H7 (cell line): ENCODE measurements at regions not wholly inside any gene's neighbourhood (a gene's known extent, or its start where the extent isn't known, plus 50 kb on each side); places are given as distances from the start of the nearest gene placed in this dataset.
A peak's percentile ranks its signal among the peaks of the same experiment; 100 is the strongest.

Source experiments
- DNase-seq: peaks from one replicate; pipeline ENCODE4 v3.0.0; 2012
- H3K27me3 ChIP-seq: 2 replicates; pipeline ENCODE4 v1.6.0; 2011; ENCODE audit warnings: mild to moderate bottlenecking, low read length; ENCODE audit not compliant: control insufficient read depth, insufficient read depth
- H3K36me3 ChIP-seq: replicated peaks from 2 replicates; pipeline ENCODE4 v1.5.1; 2011; ENCODE audit warnings: low read length; ENCODE audit not compliant: control insufficient read depth, insufficient read depth
- H3K4me3 ChIP-seq: 2 replicates; pipeline ENCODE4 v1.5.1; 2011; ENCODE audit warnings: low read depth, mild to moderate bottlenecking, control low read depth, low read length, moderate library complexity; ENCODE audit not compliant: insufficient read depth

DNA sequence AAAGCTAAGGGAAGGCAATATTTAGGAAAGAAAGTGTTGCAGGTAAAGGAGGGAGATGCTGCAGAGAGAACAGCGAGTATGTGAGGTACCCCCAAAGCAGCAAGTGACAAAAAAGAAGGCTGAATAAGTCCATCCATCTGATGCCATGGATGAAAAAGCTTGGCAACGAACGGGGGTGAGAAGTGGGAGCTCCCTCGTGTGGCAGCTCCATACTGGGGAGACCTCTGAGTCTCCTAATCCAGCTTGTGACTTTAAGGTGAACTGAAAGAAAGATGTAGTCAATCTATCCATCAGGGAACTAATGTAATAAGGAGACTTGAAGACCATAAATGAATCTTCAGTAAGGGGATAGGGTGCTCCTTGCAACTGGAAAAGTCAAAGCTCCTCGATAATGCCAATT is 156.6 kb downstream of the OTOR start:
- Histone ChIP-seq H3K4me3 (no peak overlapping the region), H3K27me3 (no peaks in the 10 kb centered on the region), H3K36me3 (no peaks in the 10 kb centered on the region)
- DNase-seq = peak; percentile 36

DNA sequence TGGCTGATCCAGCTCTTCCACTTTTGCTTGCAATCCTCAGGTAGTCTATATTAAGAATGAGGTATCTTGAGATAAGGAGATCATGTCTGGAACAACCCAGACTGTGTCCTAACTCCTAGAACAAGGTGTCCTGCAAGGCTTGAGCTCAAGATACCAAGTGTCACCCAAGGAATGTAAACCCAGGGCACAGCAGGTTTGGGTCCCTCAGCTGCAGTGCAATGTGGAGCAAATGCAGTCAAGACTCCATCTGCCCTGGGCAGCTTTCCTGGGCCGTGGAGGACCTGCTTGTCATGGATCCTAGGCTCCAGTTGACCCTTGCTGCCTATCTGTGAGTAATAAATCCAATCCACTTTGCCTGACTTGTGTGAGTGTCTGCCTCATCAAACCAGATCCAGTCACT is 166.1 kb downstream of the OTOR start:
- no peak for DNase-seq
- H3K36me3 ChIP-seq = no peaks in the 10 kb centered on the region
- H3K4me3 ChIP-seq = no peak overlapping the region
- no peaks in the 10 kb centered on the region for H3K27me3 ChIP-seq

DNA sequence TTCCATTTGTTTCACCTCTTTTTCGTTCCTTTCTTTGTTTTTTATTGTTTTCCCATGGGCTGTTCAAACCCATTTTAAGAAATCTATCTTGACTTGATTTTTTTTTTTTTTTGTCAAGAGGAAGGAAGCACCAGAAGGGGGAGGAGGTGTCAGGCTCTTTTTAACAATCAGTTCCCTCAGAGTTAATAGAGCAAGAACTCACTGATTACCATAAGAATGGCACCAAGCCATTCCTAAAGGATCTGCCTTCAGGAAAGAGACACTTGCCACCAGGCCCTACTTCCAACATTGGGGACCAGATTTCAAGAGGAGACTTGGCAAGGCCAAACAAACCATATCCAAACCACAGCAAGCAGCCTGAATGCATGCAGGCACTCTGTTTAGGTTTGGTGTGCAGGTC is 168.0 kb downstream of the OTOR start:
- no peak for DNase-seq
- H3K36me3 ChIP-seq = no peaks in the 10 kb centered on the region
- no peaks in the 10 kb centered on the region for H3K27me3 ChIP-seq
- H3K4me3 ChIP-seq = no peak overlapping the region

DNA sequence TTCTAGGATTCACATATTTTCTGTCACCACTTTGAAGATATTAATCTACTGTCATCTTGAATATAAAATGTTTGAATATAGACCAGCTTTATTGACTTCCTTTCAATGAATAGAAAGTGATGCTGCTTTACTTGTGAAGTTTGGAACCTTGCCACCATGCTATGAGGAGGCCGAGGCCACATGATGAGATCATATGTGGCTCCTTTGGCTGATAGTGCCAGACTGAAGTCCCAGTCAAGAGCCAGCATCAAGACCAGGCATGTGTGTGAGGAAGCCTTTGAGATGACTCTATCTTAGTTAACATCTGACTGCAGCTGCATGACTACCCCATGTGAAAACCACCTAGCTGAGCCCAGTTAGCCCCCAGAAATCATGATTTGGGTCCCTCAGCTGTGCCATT is 169.5 kb downstream of the OTOR start:
- no peak for DNase-seq
- H3K36me3 ChIP-seq = no peaks in the 10 kb centered on the region
- no peaks in the 10 kb centered on the region for H3K27me3 ChIP-seq
- H3K4me3 ChIP-seq = no peak overlapping the region

DNA sequence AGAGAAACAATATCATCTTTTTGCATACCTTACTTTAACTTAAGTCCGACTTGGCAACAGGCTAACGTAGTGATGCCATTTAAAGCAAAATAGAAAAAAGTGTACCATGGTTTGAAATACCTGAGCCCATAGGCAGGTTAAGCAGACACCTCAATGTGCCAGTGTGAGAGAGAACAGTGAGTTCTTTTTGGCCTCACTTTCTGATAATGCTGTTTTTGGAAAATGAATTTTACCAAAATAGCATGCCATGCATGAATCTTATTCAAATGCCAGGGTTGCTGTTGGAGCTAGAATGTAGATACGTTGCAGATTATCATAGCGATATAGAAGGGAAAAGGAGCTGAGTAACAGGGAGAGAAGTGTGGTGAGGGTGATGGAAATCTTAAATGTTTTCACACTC is 170.2 kb downstream of the OTOR start:
- DNase-seq = no peak
- no peaks in the 10 kb centered on the region for H3K36me3 ChIP-seq
- H3K4me3 ChIP-seq = no peak overlapping the region
- H3K27me3 ChIP-seq = no peaks in the 10 kb centered on the region

DNA sequence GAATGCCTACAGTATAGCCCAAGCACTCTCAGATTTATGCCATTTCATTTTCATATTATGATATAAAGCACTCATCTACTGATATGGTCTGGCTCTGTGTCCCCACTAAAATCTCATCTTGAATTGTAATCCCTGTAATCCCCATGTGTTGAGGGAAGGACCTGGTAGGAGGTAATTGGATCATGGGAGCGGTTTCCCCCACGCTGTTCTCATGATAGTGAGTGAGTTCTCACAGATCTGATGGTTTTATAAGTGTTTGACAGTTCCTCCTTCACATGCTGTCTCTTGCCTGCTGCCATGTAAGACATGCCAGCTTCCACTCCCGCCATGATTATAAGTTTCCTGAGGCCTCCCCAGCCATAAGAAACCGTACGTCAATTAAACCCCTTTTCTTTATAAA is 171.7 kb downstream of the OTOR start:
- DNase-seq = no peak
- H3K27me3 ChIP-seq = no peaks in the 10 kb centered on the region
- no peak overlapping the region for H3K4me3 ChIP-seq

DNA sequence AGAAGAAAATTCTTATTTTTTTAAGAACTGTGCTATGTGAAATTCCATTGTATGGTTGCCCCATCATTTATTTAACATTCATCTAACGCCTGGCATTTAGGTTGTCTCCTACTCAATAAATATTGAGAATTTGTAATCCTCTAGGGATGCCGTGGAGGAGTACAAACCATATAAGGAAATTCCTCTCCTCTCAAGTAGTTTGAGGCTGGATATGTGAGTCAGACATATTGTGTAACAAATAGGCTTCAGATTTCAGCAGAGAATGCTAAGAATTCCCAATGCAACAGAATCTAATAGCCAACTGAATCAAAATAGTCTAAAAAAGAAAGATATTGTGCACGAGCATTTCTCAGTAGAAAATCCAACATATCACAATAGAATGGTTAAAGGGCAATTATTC is 174.7 kb downstream of the OTOR start:
- no peaks in the 10 kb centered on the region for H3K27me3 ChIP-seq
- no peak overlapping the region for H3K4me3 ChIP-seq
- H3K36me3 ChIP-seq = no peaks in the 10 kb centered on the region
- DNase-seq = no peak

More for the DNA sequence above, 171.7 kb downstream of the OTOR start:
- H3K36me3 ChIP-seq = no peaks in the 10 kb centered on the region

DNA sequence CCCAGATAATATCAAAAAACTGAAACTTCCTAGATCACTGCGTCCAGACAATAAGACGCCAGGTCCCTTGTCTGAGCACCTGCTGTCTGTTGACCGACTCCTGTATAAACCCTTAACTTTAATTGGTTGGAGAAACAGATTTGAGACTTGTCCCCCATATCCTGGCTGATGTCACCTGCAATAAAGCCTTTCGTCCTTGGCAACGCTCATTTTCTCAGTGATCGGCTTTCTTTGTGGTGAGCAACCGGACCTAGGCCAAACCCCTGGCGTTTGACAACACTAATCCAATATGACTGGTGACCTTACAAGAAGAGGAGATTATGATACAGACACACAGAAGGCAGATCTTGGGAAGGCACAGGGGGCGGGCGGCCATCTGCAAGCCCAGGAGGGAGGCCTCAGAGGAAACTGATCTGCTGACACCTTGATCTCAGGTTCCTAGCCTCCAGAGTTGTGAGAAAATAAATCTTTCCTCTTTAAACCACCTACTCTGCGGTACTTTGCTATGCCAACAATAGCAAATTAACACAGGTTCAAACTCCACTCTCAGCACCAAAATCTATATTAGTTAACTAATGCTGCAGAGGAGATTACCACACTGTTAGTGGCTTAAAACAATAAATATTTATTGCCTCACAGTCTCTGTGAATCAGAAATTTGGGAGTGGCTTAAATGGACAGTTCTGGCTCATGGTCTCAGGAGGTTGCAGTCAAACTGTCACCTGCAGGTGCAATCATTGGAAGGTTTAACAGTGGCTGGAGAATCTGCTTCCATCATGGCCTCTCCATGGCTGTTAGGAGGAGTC is 178.7 kb downstream of the OTOR start:
- Histone ChIP-seq H3K4me3 (no peak overlapping the region), H3K27me3 (no peaks in the 10 kb centered on the region), H3K36me3 (no peaks in the 10 kb centered on the region)
- DNase-seq = no peak

DNA sequence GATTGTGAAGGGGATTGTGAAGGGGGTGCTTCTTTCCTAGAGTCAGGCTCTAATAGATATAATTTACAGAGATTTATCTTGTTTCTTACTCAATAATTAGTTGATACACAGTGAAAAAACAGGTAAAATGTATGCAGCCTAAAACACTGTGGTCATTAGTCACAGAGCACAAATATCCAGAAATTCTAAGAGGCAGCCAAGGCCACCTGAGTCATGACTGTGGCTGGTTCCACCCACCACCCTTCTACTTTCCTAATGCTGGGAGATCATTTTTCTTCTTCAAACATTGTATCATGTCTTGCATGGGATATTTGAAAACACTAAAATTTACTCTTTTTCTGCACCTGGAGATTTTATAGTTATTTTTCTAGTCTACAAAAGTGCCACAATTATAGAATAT is 181.6 kb downstream of the OTOR start:
- DNase-seq = no peak
- H3K36me3 ChIP-seq = no peaks in the 10 kb centered on the region
- no peak overlapping the region for H3K4me3 ChIP-seq
- H3K27me3 ChIP-seq = no peaks in the 10 kb centered on the region

DNA sequence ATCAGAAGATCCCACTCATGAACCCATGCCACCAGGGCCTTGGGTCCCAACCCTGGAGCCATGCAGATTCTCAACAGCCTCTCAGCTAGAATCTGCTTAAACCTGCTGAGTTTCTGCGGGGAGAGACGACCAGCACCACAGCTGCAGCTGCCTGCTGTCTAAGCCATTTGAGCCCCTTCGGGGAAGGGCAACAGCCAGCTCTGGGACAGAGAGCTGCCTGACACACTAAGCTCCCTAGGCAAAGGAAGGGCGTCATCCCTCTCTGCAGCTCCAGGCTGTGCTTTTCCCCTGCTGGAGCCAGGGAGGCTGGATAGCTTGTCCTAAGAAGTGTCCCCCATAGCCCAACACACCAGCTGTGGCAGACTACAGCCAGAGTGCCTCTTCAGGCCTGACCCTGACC is 182.5 kb downstream of the OTOR start:
- no peak for DNase-seq
- H3K36me3 ChIP-seq = no peaks in the 10 kb centered on the region
- H3K27me3 ChIP-seq = no peaks in the 10 kb centered on the region
- no peak overlapping the region for H3K4me3 ChIP-seq

DNA sequence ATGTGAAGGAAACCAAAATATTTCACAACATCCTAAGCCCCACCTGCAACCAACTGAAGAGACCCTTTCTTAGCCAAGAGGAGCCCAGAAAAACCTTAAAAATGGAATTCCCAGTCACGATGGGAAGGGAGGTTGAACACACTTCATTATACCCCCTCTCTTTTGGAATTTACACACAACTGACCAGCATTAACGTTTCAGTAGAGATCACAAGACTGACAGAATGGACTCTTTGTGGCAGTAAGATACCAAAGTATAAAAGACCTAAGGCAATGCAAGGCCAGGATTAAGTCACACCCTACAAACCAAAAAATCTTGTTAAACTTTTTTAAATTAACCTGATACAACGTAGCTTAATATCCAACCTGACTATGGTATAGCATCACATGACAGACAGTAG is 190.9 kb downstream of the OTOR start:
- Histone ChIP-seq H3K36me3 (no peaks in the 10 kb centered on the region), H3K4me3 (no peak overlapping the region), H3K27me3 (no peaks in the 10 kb centered on the region)
- DNase-seq = no peak

DNA sequence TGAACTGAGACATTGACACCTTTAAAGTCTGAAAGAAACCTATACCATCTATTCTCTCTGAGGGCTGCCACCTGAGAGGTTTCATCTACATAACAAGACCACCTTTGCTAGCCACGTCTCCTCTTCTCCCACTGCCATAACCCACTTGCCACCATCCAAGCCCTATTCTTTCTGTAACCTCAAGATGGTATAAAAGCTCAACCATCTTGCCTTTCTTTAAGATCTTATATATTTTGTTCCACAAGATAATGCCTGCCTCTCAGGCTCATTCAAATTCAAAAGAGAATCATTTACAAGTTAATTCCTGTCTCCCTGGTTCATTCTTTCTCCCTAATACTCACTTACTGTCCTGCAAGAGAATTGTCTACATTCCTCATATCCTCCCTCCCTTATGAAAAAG is 192.5 kb downstream of the OTOR start:
- no peak overlapping the region for H3K4me3 ChIP-seq
- no peak for DNase-seq
- no peaks in the 10 kb centered on the region for H3K36me3 ChIP-seq
- no peaks in the 10 kb centered on the region for H3K27me3 ChIP-seq

DNA sequence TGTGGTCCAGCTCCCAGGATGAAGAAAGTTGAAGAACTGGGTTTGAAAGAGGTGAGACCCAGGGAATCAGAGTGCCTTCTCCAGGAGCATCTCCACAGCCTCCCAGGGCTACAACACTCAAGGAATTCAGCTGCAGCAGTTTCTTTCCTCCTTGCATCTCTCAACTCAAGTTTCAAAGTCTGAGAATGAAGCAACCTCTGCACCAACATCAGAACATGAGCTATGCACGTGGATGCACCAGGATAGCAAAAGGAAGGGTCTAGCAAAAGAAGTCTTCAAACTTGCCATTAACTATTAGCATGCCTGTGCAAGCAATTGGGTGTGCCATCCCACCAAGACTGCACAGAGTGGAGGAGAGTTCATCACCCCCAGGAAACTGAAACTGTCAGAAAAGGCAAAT is 193.9 kb downstream of the OTOR start:
- Histone ChIP-seq H3K4me3 (no peak overlapping the region), H3K27me3 (no peaks in the 10 kb centered on the region), H3K36me3 (no peaks in the 10 kb centered on the region)
- DNase-seq = no peak

DNA sequence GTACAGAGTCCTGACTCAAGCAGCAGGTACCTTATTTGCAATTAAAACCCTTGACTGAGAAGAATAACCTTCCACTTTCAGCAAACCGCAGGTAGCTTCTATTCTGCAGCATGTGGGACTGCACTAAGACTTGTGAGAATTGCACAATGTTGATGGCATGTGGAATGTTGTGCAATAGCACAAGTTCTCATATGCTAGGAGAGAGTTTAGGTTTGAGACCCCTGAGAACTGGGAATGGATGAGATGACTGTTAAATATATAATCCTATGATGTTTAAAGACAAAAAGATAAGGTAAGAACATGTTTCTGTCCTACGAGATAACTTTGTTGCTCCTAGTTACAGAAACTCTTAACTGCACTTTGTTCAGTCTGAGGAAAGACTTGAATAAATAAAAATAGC is 194.6 kb downstream of the OTOR start:
- no peak for DNase-seq
- no peak overlapping the region for H3K4me3 ChIP-seq
- no peaks in the 10 kb centered on the region for H3K36me3 ChIP-seq
- H3K27me3 ChIP-seq = no peaks in the 10 kb centered on the region

DNA sequence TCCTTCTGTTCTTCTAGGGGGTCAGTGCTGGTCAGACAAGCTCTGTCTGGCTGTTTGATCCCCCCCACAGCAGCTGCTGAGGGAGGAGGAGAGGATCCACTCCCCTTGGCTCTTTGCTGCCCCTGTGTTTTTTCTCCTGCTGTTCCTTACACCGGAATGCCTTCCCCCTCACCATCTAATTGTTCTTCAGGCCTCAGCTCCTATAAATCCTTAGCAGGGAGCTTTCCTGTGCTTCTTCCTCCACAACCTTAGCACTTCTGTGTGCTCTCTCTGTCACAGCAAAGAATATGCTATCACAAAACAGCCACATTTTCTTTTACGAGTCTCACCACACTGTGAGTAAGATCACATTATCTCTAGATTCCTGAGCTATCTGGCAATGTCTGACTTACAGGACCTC is 196.6 kb downstream of the OTOR start:
- DNase-seq = no peak
- no peaks in the 10 kb centered on the region for H3K36me3 ChIP-seq
- no peak overlapping the region for H3K4me3 ChIP-seq
- no peaks in the 10 kb centered on the region for H3K27me3 ChIP-seq

DNA sequence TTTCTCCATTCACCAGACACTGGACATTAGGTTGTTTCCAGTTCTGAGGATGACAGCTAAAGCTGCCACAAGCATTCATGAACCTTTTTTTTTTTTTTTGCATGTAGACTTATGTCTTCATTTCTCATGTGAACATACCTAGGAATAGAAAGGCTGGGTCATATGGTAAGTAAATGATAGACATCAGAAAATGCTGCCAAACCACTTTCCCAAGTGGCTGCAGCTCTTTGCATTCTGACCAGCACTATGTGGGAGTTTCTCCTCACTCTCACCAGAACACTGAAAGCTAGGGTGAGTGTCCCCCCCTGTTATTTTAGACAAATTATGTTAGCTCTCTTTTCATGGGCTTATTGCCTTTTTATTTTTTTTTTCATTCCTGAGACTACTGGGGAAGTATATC is 197.5 kb downstream of the OTOR start:
- no peak for DNase-seq
- H3K27me3 ChIP-seq = no peaks in the 10 kb centered on the region

More for the DNA sequence above, 197.5 kb downstream of the OTOR start:
- no peak overlapping the region for H3K4me3 ChIP-seq
- H3K36me3 ChIP-seq = no peaks in the 10 kb centered on the region
